ENCODE measurements at regions not wholly inside any gene's neighbourhood (a gene's known extent, or its start where the extent isn't known, plus 50 kb on each side); places are given as distances from the start of the nearest gene placed in this dataset.

GRCh38 chr12:128069359-128069997 lies 197.5 kb upstream of the TMEM132C start:
- TF ChIP-seq POLR2A (IDR thresholded peaks at IDR 0.05) (no peak), CTCF (IDR thresholded peaks at IDR 0.05) (peak; percentile 36 to 67 (median 56))

Data from heart left ventricle (tissue), 13 donors.